ENCODE measurements at regions not wholly inside any gene's neighbourhood (a gene's known extent, or its start where the extent isn't known, plus 50 kb on each side); places are given as distances from the start of the nearest gene placed in this dataset.

- no peak overlapping the region for H3K27ac ChIP-seq (ENCODE audit: low read length)
- DNase-seq (ENCODE audit: low read depth, low spot score): no peak
- WGBS (ENCODE audit: insufficient coverage, insufficient read length): no CpG with 5 or more reads among the region's 19 CpGs
- H3K27me3 ChIP-seq (ENCODE audit: control insufficient read depth, insufficient read depth, low read length): no peaks in the 10 kb centered on the region
- no peaks in the 10 kb centered on the region for H3K9me3 ChIP-seq (ENCODE audit: control insufficient read depth, insufficient read depth, low read length)
- H3K4me1 ChIP-seq (ENCODE audit: control insufficient read depth, insufficient read depth, low read length): no peaks in the 10 kb centered on the region; the same call in 1 of the 2 replicates
- H3K4me3 ChIP-seq (ENCODE audit: low read length): no peak overlapping the region
- H3K36me3 ChIP-seq (ENCODE audit: control insufficient read depth, insufficient read depth, low read length): no peaks in the 10 kb centered on the region
These were observed 63.2 kb upstream of the ATP11B start for GRCh38 chr3:182729903-182730674.

GRCh38 chr3:182730675-182731042 lies 62.6 kb upstream of the ATP11B start:
- no CpG with 5 or more reads among the region's 1 CpG for WGBS (ENCODE audit: insufficient coverage, insufficient read length)
- Histone ChIP-seq H3K9me3 (ENCODE audit: control insufficient read depth, insufficient read depth, low read length) (no peaks in the 10 kb centered on the region), H3K4me1 (ENCODE audit: control insufficient read depth, insufficient read depth, low read length) (no peaks in the 10 kb centered on the region; the same call in 1 of the 2 replicates)

GRCh38 chr3:182731764-182732163 lies 61.5 kb upstream of the ATP11B start:
- H3K4me3 ChIP-seq (ENCODE audit: low read length): no peak overlapping the region
- DNase-seq (ENCODE audit: low read depth, low spot score): no peak
- H3K36me3 ChIP-seq (ENCODE audit: control insufficient read depth, insufficient read depth, low read length): no peaks in the 10 kb centered on the region
- H3K4me1 ChIP-seq (ENCODE audit: control insufficient read depth, insufficient read depth, low read length): no peaks in the 10 kb centered on the region
- no peaks in the 10 kb centered on the region for H3K27me3 ChIP-seq (ENCODE audit: control insufficient read depth, insufficient read depth, low read length)
- no CpG with 5 or more reads among the region's 3 CpGs for WGBS (ENCODE audit: insufficient coverage, insufficient read length)
- H3K9me3 ChIP-seq (ENCODE audit: control insufficient read depth, insufficient read depth, low read length): no peaks in the 10 kb centered on the region
- H3K27ac ChIP-seq (ENCODE audit: low read length): no peak overlapping the region

More at GRCh38 chr3:182730675-182731042, 62.6 kb upstream of the ATP11B start:
- Histone ChIP-seq H3K4me3 (ENCODE audit: low read length) (no peak overlapping the region), H3K27ac (ENCODE audit: low read length) (no peak overlapping the region), H3K36me3 (ENCODE audit: control insufficient read depth, insufficient read depth, low read length) (no peaks in the 10 kb centered on the region), H3K27me3 (ENCODE audit: control insufficient read depth, insufficient read depth, low read length) (no peaks in the 10 kb centered on the region)
- DNase-seq (ENCODE audit: low read depth, low spot score): no peak

- Histone ChIP-seq H3K27ac (ENCODE audit: low read length) (no peak overlapping the region), H3K4me1 (ENCODE audit: control insufficient read depth, insufficient read depth, low read length) (no peaks in the 10 kb centered on the region), H3K9me3 (ENCODE audit: control insufficient read depth, insufficient read depth, low read length) (no peaks in the 10 kb centered on the region), H3K4me3 (ENCODE audit: low read length) (no peak overlapping the region), H3K36me3 (ENCODE audit: control insufficient read depth, insufficient read depth, low read length) (no peaks in the 10 kb centered on the region), H3K27me3 (ENCODE audit: control insufficient read depth, insufficient read depth, low read length) (no peaks in the 10 kb centered on the region)
- no CpG with 5 or more reads among the region's 5 CpGs for WGBS (ENCODE audit: insufficient coverage, insufficient read length)
- DNase-seq (ENCODE audit: low read depth, low spot score): no peak
These were observed 60.9 kb upstream of the ATP11B start for GRCh38 chr3:182732232-182733015.

GRCh38 chr3:182735672-182736071 lies 57.6 kb upstream of the ATP11B start:
- H3K4me1 ChIP-seq (ENCODE audit: control insufficient read depth, insufficient read depth, low read length): no peaks in the 10 kb centered on the region
- no peaks in the 10 kb centered on the region for H3K9me3 ChIP-seq (ENCODE audit: control insufficient read depth, insufficient read depth, low read length)
- H3K36me3 ChIP-seq (ENCODE audit: control insufficient read depth, insufficient read depth, low read length): no peaks in the 10 kb centered on the region
- no peak overlapping the region for H3K4me3 ChIP-seq (ENCODE audit: low read length)
- H3K27ac ChIP-seq (ENCODE audit: low read length): no peak overlapping the region
- WGBS (ENCODE audit: insufficient coverage, insufficient read length): no CpG with 5 or more reads among the region's 2 CpGs
- H3K27me3 ChIP-seq (ENCODE audit: control insufficient read depth, insufficient read depth, low read length): no peaks in the 10 kb centered on the region
- DNase-seq (ENCODE audit: low read depth, low spot score): no peak

GRCh38 chr3:182737825-182738224 lies 55.5 kb upstream of the ATP11B start:
- no peak for DNase-seq (ENCODE audit: low read depth, low spot score)

GRCh38 chr3:182738583-182739411 lies 54.5 kb upstream of the ATP11B start:
- H3K4me3 ChIP-seq (ENCODE audit: low read length): no peak overlapping the region
- H3K9me3 ChIP-seq (ENCODE audit: control insufficient read depth, insufficient read depth, low read length): no peaks in the 10 kb centered on the region
- H3K36me3 ChIP-seq (ENCODE audit: control insufficient read depth, insufficient read depth, low read length): no peaks in the 10 kb centered on the region
- no peaks in the 10 kb centered on the region for H3K27me3 ChIP-seq (ENCODE audit: control insufficient read depth, insufficient read depth, low read length)
- WGBS (ENCODE audit: insufficient coverage, insufficient read length): no CpG with 5 or more reads among the region's 6 CpGs
- no peak for DNase-seq (ENCODE audit: low read depth, low spot score)
- no peak overlapping the region for H3K27ac ChIP-seq (ENCODE audit: low read length)
- no peaks in the 10 kb centered on the region for H3K4me1 ChIP-seq (ENCODE audit: control insufficient read depth, insufficient read depth, low read length)

More at GRCh38 chr3:182737825-182738224, 55.5 kb upstream of the ATP11B start:
- H3K4me1 ChIP-seq (ENCODE audit: control insufficient read depth, insufficient read depth, low read length): no peaks in the 10 kb centered on the region
- WGBS (ENCODE audit: insufficient coverage, insufficient read length): no CpG with 5 or more reads among the region's 2 CpGs
- no peaks in the 10 kb centered on the region for H3K9me3 ChIP-seq (ENCODE audit: control insufficient read depth, insufficient read depth, low read length)
- H3K4me3 ChIP-seq (ENCODE audit: low read length): no peak overlapping the region
- no peaks in the 10 kb centered on the region for H3K36me3 ChIP-seq (ENCODE audit: control insufficient read depth, insufficient read depth, low read length)
- H3K27ac ChIP-seq (ENCODE audit: low read length): no peak overlapping the region
- no peaks in the 10 kb centered on the region for H3K27me3 ChIP-seq (ENCODE audit: control insufficient read depth, insufficient read depth, low read length)

GRCh38 chr3:182739619-182740018 lies 53.7 kb upstream of the ATP11B start:
- H3K9me3 ChIP-seq (ENCODE audit: control insufficient read depth, insufficient read depth, low read length): no peaks in the 10 kb centered on the region
- no peaks in the 10 kb centered on the region for H3K36me3 ChIP-seq (ENCODE audit: control insufficient read depth, insufficient read depth, low read length)
- DNase-seq (ENCODE audit: low read depth, low spot score): no peak
- WGBS (ENCODE audit: insufficient coverage, insufficient read length): no CpG with 5 or more reads among the region's 3 CpGs
- H3K27ac ChIP-seq (ENCODE audit: low read length): no peak overlapping the region
- no peak overlapping the region for H3K4me3 ChIP-seq (ENCODE audit: low read length)
- no peaks in the 10 kb centered on the region for H3K27me3 ChIP-seq (ENCODE audit: control insufficient read depth, insufficient read depth, low read length)
- no peaks in the 10 kb centered on the region for H3K4me1 ChIP-seq (ENCODE audit: control insufficient read depth, insufficient read depth, low read length)

GRCh38 chr3:182740710-182741109 lies 52.6 kb upstream of the ATP11B start:
- H3K4me1 ChIP-seq (ENCODE audit: control insufficient read depth, insufficient read depth, low read length): no peaks in the 10 kb centered on the region
- H3K27me3 ChIP-seq (ENCODE audit: control insufficient read depth, insufficient read depth, low read length): no peaks in the 10 kb centered on the region
- H3K27ac ChIP-seq (ENCODE audit: low read length): no peak overlapping the region
- H3K36me3 ChIP-seq (ENCODE audit: control insufficient read depth, insufficient read depth, low read length): no peaks in the 10 kb centered on the region
- no peak overlapping the region for H3K4me3 ChIP-seq (ENCODE audit: low read length)
- no peaks in the 10 kb centered on the region for H3K9me3 ChIP-seq (ENCODE audit: control insufficient read depth, insufficient read depth, low read length)
- DNase-seq (ENCODE audit: low read depth, low spot score): no peak
- WGBS (ENCODE audit: insufficient coverage, insufficient read length): no CpG with 5 or more reads among the region's 6 CpGs

GRCh38 chr3:182741214-182741613 lies 52.1 kb upstream of the ATP11B start:
- WGBS (ENCODE audit: insufficient coverage, insufficient read length): no CpG with 5 or more reads among the region's 3 CpGs

More at GRCh38 chr3:182741214-182741613, 52.1 kb upstream of the ATP11B start:
- Histone ChIP-seq H3K4me3 (ENCODE audit: low read length) (no peak overlapping the region), H3K27me3 (ENCODE audit: control insufficient read depth, insufficient read depth, low read length) (no peaks in the 10 kb centered on the region), H3K9me3 (ENCODE audit: control insufficient read depth, insufficient read depth, low read length) (no peaks in the 10 kb centered on the region), H3K27ac (ENCODE audit: low read length) (no peak overlapping the region), H3K4me1 (ENCODE audit: control insufficient read depth, insufficient read depth, low read length) (no peaks in the 10 kb centered on the region), H3K36me3 (ENCODE audit: control insufficient read depth, insufficient read depth, low read length) (no peaks in the 10 kb centered on the region)
- DNase-seq (ENCODE audit: low read depth, low spot score): no peak

Measured in iPS DF 6.9 (cell line).